ENCODE measurements at regions not wholly inside any gene's neighbourhood (a gene's known extent, or its start where the extent isn't known, plus 50 kb on each side); places are given as distances from the start of the nearest gene placed in this dataset.

DNA sequence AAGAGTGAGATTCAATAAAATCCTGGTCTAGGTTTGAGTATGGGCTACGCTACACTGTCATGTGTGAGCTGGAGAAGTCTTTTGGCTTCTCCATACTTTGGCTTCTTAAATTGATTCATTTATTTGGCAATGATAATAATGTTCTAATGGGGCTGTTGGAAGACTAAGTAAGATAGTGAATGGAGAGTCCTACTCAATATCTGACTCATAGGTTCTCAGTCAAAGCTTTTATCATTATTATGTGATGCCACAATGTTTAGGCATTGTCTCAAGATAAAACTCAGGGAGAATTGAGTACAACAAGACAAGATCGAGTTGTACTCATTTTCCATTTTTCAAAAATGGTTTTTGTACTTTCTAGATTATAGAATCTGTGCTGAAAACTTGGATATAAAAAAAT lies 92.5 kb upstream of the VEGFC start:
- intact Hi-C loops (cut with DNase I), result no loop called here
- Histone ChIP-seq H3K27me3 (no peaks in the 10 kb centered on the region), H3K9me3 (no peaks in the 10 kb centered on the region), H3K4me1 (no peaks in the 10 kb centered on the region), H3K27ac (no peak overlapping the region), H3K36me3 (no peaks in the 10 kb centered on the region), H3K4me3 (no peak overlapping the region)
- 67 to 69% methylated on average over 2 of the region's 2 CpGs for WGBS, 2 donors
- DNase-seq, result no peak
- no peak for TF ChIP-seq POLR2A (IDR thresholded peaks at IDR 0.05)
- TF ChIP-seq, protein P1, sequence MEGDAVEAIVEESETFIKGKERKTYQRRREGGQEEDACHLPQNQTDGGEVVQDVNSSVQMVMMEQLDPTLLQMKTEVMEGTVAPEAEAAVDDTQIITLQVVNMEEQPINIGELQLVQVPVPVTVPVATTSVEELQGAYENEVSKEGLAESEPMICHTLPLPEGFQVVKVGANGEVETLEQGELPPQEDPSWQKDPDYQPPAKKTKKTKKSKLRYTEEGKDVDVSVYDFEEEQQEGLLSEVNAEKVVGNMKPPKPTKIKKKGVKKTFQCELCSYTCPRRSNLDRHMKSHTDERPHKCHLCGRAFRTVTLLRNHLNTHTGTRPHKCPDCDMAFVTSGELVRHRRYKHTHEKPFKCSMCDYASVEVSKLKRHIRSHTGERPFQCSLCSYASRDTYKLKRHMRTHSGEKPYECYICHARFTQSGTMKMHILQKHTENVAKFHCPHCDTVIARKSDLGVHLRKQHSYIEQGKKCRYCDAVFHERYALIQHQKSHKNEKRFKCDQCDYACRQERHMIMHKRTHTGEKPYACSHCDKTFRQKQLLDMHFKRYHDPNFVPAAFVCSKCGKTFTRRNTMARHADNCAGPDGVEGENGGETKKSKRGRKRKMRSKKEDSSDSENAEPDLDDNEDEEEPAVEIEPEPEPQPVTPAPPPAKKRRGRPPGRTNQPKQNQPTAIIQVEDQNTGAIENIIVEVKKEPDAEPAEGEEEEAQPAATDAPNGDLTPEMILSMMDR (IDR thresholded peaks at IDR 0.05), result no peak

DNA sequence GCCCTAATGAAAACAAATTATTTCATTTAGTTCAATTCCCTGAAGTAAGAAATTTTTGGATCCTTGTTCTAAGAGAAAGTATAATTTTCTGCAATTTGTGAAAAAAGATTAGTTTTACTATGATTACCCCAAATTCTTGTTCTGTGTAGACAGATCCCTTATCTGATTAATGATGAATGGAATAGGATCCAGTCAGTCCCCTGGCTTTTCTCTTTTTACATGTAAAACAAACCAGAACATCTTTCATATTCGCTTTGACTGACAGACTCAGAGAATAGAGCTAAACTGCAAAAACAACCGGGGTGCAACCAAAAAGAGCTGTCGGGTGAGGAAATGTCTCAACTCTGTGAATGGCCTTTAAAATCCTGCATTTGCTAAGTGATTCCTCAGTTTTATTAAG lies 93.4 kb upstream of the VEGFC start:
- Histone ChIP-seq H3K27me3 (no peaks in the 10 kb centered on the region), H3K36me3 (no peaks in the 10 kb centered on the region), H3K4me3 (no peak overlapping the region), H3K27ac (no peak overlapping the region), H3K9me3 (no peaks in the 10 kb centered on the region), H3K4me1 (no peaks in the 10 kb centered on the region)
- WGBS, 2 donors, result 78 to 83% methylated on average over 3 of the region's 3 CpGs
- intact Hi-C loops (cut with DNase I), result no loop called here
- TF ChIP-seq, protein P1 (IDR thresholded peaks at IDR 0.05), result no peak
- no peak for TF ChIP-seq POLR2A (IDR thresholded peaks at IDR 0.05)
- no peak for DNase-seq

DNA sequence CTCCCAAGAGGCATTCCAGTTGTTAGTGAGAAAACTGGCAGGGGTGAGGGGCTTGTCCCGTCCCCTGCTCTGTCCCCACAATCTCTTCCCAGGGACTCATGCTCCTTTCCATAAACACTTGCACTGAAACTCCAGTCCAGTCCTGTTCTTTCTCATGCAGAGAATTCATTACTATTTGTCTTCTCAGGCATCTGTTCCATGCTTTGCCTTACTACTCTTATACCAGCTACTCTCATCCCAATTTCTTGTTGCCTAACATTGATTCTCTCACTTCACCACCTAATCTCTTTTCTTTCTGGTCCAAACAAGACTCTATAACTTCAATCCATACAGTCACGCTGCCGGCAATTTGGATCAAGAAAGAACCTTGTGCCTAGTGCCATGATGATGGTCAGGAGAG lies 97.1 kb upstream of the VEGFC start:
- H3K4me3 ChIP-seq, result no peak overlapping the region
- no peaks in the 10 kb centered on the region for H3K4me1 ChIP-seq
- H3K36me3 ChIP-seq, result no peaks in the 10 kb centered on the region
- WGBS, 2 donors, result 84 to 87% methylated on average over 3 of the region's 3 CpGs
- intact Hi-C loops (cut with DNase I), result no loop called here
- H3K27ac ChIP-seq, result no peak overlapping the region
- no peak for DNase-seq
- H3K27me3 ChIP-seq, result no peaks in the 10 kb centered on the region
- no peaks in the 10 kb centered on the region for H3K9me3 ChIP-seq
- TF ChIP-seq, protein P1 (IDR thresholded peaks at IDR 0.05), result no peak
- no peak for TF ChIP-seq POLR2A (IDR thresholded peaks at IDR 0.05)

DNA sequence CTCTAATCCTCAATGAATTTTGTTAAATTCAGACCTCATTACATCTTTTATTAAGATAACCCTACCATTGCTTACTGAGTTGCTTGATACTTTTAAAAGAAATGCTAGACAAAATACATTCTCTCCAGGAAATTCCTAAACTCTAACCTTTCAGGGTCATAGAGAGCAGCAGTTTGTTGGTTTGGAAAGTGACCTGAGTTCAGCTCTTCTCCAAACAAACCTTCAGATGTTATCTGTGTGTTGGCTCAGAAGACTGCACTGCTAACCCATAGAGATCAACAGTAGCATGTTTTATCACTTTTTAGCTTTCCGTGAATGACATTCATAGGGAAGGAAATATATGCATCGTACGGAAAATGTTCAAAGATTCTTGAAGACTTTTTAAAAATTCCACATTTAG lies 101.8 kb upstream of the VEGFC start:
- Histone ChIP-seq H3K4me3 (no peak overlapping the region), H3K36me3 (no peaks in the 10 kb centered on the region), H3K27me3 (no peaks in the 10 kb centered on the region), H3K4me1 (no peaks in the 10 kb centered on the region), H3K9me3 (no peaks in the 10 kb centered on the region), H3K27ac (no peak overlapping the region)
- intact Hi-C loops (cut with DNase I), result no loop called here
- TF ChIP-seq, protein P1 (IDR thresholded peaks at IDR 0.05), result no peak
- no peak for TF ChIP-seq POLR2A (IDR thresholded peaks at IDR 0.05)
- DNase-seq, result no peak
- WGBS, 2 donors, result 88 to 90% methylated on average over 3 of the region's 3 CpGs

DNA sequence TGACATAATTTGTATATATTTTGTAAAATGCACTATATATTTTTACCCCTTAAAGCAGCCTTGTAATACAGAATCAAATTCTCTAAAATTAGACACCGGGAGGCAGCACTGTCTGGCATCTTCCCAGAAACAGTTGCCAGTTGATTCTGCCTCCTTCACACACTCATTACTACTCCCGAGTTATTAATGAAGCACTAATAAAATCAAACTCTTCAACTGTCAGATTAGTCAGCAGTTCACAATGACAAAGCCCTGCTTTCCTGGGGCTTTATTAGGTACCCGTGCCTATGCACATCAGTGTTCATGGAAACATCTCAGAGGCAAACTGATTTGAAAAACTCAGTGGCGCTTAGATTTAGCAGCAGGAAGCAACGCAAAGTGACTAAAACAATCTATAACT lies 103.5 kb upstream of the VEGFC start:
- TF ChIP-seq, protein P1 (IDR thresholded peaks at IDR 0.05), result no peak
- TF ChIP-seq POLR2A (IDR thresholded peaks at IDR 0.05), result no peak
- H3K36me3 ChIP-seq, result no peaks in the 10 kb centered on the region
- H3K27ac ChIP-seq, result no peak overlapping the region
- DNase-seq, result no peak
- 35 to 39% methylated on average over 5 of the region's 5 CpGs for WGBS, 2 donors
- no peaks in the 10 kb centered on the region for H3K9me3 ChIP-seq
- H3K4me3 ChIP-seq, result no peak overlapping the region
- intact Hi-C loops (cut with DNase I), result no loop called here
- no peaks in the 10 kb centered on the region for H3K4me1 ChIP-seq
- H3K27me3 ChIP-seq, result no peaks in the 10 kb centered on the region
